Renal cortex interstitium (tissue), 11 donors: ENCODE measurements at regions not wholly inside any gene's neighbourhood (a gene's known extent, or its start where the extent isn't known, plus 50 kb on each side); places are given as distances from the start of the nearest gene placed in this dataset.
A peak's percentile ranks its signal among the peaks of the same experiment; 100 is the strongest.

ENCODE experiments used
- DNase-seq, 11 donors: peaks; one replicate each; pipeline ENCODE4 v3.0.0-alpha.2; 2013; ENCODE audit warnings: low read depth in 9 of 11, low spot score in 4 of 11; ENCODE audit errors: extremely low read depth in 1 of 11

DNA sequence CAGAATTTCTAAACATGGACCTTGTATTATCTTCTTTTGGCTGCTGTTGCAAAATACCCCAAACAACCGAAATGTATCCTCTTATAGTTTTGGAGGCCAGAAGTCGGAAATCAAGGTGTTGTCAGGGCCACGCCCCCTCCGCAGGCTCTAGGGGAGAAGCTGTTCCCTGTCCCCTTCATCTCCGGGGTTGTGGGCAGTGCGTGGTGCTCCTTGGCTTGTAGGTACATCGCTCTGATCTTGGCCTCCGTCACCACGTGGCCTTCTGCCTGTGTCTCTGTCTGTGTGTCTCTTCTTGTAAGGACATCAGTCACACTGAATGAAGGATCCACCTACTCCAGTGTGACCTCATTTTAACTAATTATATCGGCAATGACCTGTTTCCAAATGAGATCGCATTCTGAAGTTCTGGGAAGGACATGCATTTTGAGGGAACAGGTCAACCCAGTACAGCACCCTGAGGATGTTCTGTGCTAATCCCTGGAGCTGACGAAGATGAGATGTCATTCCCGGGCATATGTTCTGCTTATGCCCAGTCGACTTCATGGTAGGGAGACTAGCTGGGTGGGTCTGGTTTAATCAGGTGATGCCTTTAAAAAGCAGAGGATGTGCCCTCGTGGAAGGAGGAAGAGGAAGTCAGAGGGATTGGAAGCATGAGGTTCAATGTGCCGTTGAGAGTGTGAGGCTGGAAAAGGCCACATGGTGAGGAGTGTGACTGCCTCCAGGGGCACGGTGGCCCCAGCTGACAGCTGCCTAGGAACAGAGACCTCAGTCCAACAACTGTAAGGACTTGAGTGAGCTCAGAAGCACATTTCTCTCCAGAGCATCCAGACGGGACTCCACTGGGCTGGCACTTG, 531.1 kb downstream of the TBC1D22A start:
- no peak for DNase-seq

DNA sequence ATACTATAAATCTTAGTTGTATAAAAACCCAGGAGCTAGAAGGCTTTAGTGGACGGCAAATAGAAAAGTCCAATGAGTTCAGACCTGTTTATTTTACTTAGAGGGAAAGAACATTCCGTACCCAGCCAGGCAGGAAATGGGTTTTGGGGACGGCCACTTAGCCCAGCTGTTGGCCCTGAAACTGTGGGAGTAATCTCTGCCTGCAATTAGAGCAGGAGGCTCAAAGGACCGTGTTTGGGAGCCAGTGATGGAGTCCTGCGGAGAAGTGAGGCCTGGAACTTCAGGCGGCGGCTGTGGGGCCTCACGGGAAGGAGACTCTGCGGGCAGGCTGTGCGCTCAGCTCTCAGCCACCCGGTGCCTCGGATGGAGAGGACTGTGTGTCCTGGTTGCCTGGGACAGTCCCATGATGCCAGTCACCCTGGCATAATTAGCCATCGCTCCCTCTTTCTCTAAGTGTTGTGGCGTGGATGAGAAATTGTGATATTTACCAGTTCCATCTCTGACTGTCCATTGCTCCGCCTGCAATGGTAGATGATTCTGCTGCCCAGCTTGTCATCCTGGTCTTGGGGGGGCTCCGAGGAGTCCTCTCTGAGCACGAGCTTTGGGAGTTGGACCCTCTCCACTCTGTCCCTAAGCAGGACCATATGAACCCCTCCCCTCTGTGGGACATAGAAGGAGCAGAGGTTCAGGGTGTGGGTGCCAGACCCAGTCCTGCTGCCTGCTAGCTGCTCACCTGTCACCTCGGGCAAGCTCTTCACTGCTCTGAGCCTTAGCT, 530.3 kb downstream of the TBC1D22A start:
- DNase-seq = peak in 9 of 11 donors; percentile 19 to 61 (median 43)

DNA sequence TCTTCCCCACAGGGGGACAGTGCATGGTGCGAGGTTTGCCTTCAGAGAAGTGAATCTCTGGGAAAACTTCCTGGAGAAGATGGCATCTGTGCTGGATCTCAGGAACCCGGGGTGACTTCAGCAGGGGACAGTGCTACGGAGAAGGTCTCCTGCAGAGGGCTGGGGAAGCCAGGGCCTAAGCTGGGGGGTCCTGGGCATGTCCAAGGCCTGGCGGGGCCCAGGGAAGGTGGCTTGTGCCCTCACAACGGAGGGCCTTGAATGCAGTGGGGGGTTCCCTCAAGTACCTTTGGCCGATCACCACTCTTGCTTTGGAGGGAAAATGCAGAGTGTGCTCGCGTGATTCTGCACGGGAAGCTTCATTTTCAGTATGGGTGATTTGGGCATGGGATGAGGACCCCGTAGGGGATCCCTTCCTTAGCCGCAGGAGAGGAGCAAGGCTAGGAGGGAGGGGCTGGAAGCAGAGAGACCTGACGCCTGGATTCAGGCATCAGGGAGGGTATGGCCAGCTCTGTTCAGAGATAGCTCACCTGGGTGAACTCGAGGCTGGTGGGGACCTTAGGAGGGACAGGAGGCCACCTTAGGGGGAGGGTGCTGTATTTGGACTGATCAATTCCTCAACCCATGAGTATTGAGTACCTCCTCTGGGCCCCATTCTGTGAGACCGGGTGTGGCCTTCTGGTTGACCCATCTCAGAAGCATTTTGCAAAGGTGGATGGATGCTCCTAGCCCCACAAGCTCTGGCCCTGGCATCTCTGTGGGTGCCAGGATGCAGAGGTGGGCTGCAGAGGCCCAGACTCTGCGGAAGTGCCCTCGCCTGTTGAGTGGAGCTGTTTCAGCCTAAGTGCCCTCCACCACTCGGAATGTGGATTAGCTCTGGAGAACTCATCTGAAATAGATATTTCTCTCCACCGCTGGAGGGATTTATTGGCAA, 529.4 kb downstream of the TBC1D22A start:
- DNase-seq = no peak

DNA sequence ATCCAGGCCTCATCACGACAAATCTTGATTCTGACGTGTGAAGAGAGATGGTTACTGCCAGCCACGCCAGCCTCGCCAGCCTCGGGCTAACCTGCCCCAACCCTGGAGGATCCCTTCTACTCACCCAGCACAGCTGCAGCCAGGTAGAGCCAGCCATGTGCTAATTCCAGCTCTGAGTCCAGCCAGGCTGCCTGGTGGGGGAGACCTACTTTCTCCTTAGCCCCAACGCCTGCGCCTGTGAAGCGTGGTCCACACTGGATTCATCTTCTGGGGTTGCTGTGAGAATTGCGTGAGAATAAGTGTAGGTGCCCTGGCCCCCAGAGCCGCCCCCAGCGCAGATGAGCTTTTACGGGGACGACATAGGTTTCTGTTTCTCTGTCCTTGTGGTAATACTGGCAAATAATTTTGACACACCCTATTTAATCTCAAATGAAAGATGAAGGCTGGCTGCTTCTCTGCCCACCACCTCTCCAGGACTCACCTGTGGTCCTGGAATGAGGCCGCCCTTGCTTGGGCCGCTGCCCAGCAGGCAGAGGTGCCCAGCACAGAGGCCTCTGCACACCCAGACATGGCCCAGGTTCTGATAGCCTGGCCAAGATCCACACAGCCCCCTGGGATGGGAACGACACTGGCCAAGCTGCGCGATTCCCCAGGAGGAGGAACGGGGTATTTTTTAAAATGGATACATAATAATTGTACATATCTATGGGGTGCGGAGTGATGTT, 528.4 kb downstream of the TBC1D22A start:
- DNase-seq = no peak

DNA sequence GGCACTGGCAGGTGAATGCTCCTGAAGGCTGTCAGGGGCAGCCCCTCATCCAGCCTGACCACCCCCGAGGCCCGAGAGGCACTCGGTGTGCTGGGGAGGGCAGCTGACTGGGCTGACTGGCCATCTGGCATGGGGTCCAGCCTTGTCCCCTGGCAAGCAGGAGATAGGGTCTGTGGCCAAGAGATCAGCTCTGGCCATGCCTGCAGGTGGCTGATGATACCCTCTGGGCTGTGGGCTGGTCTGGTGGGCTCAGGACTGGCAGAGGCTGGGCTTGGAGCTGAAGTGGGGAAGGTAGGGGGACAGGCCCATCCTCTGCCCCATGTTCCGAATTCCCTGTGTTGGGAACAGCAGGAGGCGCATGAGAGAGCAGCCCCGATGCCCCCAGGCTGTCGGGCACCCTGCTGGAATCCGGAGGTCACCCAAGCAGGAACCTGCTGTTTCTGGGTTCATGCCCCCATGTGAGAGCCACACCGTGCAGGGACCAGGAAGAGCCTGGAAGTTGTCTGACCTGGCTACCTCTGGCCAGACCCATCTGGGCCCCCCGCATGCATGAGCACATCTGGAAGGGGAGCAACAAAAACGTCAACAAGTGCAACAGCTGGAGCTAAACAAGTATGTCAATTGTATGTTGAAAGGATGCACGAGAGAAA, 527.0 kb downstream of the TBC1D22A start:
- no peak for DNase-seq

DNA sequence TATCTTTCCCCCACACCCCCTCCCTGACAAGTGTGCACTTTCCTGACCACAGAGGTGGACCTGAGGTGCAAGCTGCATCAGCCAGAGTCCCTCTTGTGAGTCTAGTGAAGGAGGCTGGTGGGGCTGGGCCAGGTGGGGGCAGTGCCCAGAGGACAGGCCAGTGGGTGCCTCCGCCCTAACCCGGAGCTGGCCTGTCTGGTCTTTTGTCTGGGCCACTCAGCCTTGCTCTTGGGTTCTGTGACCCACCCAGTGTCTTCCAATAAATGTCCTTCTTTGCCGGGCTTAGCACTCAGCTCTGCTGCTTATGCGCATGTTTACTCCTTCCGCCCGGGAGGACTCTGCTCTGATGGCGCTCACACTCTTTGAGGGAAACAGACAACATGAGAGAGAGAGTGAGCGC, 526.2 kb downstream of the TBC1D22A start:
- DNase-seq = no peak

DNA sequence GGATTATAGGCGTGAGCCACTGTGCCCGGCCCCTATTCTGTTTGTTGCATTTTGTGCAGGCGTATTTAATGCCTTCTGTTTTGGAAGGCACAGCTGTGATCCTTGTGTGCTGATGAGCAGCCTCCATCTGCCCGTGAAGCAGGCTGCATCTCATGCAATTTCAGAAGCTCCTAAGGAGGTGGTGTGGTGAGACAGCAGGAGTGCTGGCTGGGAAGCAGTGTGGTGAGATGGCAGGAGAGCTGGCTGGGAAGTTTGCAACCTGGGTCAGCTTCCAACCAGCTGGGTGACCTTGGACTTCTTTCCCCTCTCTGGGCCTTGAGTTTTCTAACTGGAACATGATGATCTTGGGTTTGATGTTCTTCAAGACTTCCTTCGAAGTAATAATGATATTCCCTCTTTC, 525.1 kb downstream of the TBC1D22A start:
- DNase-seq = no peak

DNA sequence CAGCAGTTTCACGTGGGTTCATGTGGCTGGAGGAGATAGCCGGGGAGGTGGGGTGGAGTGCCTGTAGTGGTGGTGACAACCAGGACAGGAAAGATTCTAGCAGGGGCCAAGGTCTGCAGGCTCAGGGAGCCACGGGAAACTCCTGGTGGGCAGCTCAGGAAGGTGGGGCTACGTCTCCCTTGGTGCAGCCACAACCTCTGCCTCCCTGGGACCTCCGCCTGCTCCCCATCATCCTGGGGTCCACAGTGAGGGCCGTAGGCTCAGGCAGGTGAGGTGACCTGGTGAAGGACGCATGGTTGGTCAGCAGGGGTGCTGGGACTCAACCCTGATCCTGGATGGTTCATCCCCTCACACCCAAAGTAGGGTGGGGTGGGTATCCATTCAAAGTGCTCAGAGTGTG, 524.1 kb downstream of the TBC1D22A start:
- DNase-seq = no peak

DNA sequence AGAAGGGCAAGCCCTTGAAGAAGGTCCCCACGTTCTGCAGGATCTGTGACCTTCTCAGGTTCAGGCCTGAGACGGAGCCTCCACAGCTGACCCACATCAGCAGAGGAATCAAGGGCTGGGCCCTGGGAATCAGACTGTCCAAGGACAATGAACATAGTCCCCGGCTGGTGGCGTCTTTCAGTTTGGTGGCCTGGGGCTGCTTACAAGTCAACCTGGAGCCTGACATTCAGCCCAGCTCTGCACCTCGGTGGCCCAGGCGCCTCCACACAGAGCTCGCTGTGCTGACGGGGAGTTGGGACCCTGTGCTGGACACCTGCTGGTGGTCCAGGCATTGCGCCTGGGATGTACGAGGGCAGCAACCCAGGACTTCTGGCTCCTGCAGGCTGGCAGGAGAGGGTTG, 523.5 kb downstream of the TBC1D22A start:
- DNase-seq = no peak

DNA sequence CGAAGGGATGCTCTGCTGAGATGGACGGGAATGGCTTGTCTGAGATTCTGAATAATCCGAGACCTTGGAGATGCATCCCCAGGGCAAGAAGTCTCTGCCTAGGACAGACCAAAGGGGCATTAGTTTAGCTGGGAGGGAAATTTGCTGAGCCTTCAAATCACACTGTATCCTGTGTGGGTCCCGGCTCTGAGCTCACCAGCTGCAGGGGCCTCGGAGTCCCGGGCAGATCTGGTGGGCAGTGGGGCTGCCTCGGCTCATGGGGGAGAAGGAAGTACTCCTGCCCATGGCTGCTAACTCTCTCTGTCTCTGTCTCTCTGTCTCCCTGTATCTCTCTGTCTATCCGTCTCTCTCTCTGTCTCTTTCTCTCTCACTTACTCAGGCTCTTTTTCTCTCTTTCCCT, 522.4 kb downstream of the TBC1D22A start:
- DNase-seq = no peak

DNA sequence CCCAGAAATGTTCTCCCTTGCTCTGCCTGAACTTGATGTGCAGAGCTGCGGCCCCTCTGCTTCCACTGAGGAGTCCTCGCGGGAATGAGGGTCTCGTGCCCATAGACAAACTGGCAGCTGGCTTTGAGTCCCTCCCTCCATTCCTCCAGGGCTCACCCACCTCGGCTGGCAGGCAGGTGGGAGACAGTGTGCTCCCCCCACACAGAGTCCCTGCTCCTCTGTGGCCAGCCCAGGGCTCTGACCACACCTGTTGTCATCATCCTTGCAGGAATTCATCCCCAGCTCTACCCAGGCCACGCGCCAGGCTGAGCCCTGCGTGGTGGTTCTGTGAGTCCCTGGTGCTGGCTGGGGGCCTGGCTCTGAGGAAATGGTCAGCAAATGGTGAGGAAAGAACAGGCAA, 521.9 kb downstream of the TBC1D22A start:
- no peak for DNase-seq

DNA sequence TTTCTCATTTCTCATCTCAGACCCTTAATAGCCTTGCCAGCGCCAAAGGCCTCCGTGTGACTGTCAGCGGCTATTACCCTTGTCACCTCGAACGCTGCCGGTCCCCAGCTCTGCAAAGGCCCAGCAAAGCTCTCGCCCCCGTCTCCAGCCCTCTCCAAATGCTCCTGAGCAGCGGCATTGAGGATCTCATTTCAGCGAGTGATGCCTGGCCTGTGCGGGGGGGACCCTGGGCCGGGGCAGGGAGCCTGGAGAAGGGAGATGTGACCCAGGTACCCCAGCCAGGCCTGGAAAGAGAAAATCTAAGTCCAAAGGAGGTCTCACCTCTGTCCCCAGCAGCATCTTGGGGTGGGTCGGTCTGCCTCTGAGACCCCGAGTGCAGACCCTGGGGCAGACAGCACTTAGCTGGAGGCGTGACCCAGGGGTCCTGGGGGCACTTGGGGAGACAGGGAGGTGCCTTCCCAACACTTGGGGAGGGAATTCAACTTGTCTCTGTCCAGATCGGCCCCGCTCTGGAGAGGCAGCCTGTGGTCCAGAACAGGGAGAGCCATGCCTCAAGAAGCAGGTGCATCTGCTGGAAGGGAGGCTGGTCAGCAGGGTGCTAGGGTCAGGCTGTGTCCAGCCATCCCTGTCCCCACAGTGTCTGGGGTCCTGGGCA, 521.3 kb downstream of the TBC1D22A start:
- no peak for DNase-seq

DNA sequence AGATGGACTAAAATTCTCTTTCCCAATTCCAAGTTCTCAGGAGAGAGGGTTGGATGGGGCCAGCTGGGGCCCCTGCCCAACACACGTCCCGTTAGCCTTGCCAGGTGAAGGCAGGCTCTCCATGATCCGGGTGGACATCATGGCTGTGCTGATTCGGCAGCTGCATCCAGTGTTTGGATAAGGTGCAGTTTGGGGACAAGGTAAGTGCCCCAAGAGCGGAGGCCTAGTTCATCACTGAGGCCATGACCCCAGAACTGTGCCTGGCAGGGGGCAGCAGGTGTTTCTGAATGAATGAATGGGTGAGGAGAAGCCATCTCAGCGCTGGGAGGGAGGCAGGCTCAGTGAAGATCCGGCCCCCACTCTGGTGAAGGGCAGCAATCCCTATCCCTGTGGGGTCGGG, 520.4 kb downstream of the TBC1D22A start:
- DNase-seq = no peak

DNA sequence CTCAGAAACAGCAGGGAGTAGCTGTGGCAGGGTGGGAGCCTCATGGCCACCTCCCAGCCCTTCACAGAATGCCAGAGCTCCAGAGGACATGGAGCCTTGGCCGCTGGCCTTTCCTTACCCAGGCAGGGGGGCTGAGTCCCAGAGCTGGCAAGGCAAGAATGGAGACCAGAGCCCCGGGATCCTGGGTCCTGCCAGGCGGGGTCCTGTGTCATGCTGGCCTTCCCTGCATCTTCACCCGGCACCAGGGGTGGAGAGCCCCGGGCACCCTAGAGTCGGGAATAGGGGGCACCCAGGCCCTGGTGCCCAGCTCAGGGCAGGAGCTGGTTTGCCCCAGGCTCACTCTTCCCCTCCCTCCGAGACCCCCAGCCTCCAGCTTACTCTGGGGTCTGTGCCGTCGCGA, 519.9 kb downstream of the TBC1D22A start:
- no peak for DNase-seq

DNA sequence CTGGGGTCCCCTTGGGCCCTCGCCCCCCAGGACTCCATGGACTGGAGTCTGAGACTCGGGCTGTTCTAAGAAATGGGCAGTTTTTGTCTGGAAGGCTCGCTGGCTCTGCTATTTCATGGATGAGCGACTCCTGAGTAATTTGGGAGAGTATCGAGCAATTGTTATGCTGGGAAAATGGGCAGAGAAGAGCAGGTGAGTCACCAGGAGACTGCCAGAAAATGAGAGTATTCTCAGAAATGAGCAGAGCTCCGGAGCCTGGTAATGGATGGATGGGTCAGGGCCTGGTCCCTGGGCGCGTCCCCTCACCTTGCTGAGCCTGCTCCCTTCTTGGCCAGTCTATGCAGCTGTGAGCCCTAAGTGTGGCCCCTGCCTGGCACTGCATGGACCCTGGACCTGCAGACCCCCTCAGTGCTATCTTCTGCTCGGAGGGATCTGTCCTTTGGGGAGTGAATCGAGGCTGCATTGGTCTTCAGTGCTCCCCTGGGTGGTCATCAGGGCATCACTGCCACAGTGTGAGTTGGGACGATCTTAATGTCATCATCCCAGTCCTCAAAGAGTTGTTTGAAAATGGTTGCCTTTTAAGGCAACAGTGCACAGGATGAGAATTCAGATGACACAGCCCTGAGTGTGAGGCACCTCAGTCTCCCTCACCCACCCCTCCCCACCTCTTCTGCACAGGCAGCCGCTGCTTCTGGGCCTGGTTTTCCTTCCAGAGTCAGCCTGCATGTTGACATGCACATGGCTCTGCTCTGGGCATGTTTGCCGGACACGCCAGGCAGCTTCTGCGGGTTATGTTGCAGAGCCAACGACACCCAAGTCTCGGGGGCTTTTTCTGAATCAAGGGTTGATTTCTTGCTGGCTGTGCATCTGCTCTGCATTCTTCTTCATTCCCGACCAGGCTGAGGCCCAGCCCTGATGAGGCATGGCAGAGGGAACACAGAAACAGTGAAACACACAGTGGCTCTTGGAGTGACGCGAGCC, 519.0 kb downstream of the TBC1D22A start:
- DNase-seq = no peak

DNA sequence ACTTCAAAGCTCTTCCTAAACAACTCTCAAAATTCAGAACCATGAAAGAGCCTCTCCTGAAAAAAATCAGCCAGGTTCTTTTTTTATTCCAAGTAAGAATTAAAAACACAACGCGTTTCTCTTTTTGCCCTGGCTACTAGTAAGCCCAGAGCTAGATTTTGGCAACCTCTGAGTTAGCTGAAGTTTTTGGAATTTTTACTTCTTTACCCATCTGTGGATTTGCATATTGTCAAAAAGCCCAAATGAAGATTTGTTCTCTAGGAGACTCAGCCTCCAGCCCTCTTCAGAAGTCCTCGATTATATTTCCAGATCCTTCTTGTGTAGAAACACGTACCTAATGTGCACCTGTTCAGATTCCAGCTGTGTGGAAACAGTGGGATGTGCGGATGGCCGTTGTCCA, 517.9 kb downstream of the TBC1D22A start:
- DNase-seq = no peak

DNA sequence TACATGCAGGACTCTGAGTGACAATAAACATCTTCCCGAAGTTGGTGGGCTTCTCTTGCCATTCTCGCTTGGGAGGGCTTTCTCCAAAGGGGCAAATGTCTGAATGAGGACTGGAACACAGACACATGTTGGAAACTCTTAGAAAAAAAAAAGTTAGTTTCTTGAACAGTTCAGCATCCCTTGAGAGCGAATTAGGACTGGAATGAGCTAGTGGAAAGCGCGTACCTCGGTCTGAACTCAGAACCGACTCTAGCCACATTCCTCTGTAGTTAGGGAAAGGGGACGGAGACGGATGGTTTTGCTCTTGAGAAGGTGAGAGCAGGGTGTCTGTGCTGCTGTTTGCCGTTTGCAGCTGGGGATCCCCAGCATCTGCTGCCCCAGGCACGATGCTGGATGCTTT, 517.3 kb downstream of the TBC1D22A start:
- no peak for DNase-seq
